ENCODE measurements at regions not wholly inside any gene's neighbourhood (a gene's known extent, or its start where the extent isn't known, plus 50 kb on each side); places are given as distances from the start of the nearest gene placed in this dataset.
A peak's percentile ranks its signal among the peaks of the same experiment; 100 is the strongest.

DNA sequence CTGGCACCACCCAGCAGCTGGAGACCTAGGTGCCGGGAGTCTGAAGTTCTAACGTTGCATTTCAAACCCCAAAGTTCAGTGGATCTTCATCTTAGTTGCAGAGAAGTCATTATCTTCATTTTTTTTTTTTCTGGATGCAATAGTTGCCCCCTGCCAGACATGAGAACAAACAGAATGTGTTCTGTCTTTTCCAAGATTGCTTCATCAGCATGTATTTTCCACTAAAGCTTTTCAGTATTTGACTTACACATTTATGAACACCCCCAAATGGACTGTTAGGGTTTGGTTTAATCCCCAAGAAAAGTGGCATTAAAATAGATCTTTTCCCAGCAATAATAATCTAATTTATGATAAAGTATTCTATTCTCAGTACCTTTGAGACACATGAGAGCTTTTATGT is 135.2 kb upstream of the OSMR start:
- H3K9me3 ChIP-seq (ENCODE audit: low read length): no peaks in the 10 kb centered on the region
- no peak for DNase-seq
- no peaks in the 10 kb centered on the region for H3K9me3 Mint-ChIP-seq
- H3K4me1 Mint-ChIP-seq: no peaks in the 10 kb centered on the region
- H3K27ac ChIP-seq (ENCODE audit: low read depth, low read length): no peak overlapping the region
- no peaks in the 10 kb centered on the region for H3K36me3 Mint-ChIP-seq
- ChIA-PET CTCF (no interaction called here), POLR2A (no interaction called here)
- H3K4me3 Mint-ChIP-seq: no peak overlapping the region
- H3K27me3 Mint-ChIP-seq: no peaks in the 10 kb centered on the region
- H3K36me3 ChIP-seq (ENCODE audit: insufficient read depth, low read length): no peaks in the 10 kb centered on the region
- no peak overlapping the region for H3K4me3 ChIP-seq (ENCODE audit: low read length)
- no peaks in the 10 kb centered on the region for H3K27me3 ChIP-seq (ENCODE audit: insufficient read depth, low read length, poor library complexity, severe bottlenecking)
- H3K4me1 ChIP-seq (ENCODE audit: insufficient read depth, low read length): no peaks in the 10 kb centered on the region
- H3K27ac Mint-ChIP-seq: no peak overlapping the region

DNA sequence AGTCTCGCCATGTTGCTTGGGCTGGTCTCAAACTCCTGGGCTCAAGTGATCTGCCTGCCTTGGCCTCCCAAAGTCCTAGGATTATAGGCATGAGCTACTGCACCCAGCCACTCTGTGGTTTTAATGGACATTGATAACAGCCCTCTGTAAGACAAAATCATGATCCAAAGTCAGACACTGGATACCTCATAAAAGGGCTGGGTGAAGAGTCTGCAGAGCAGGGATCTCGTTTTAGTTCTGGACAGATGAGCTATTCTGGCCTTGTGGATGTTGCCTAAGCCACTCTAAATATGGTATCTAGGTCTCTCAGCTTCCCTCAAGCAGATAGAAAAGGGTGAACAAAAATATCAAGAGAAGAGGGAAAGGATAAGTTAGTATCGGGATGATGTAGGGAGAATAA is 133.4 kb upstream of the OSMR start:
- Histone ChIP-seq H3K36me3 (ENCODE audit: insufficient read depth, low read length) (no peaks in the 10 kb centered on the region), H3K9me3 (ENCODE audit: low read length) (no peaks in the 10 kb centered on the region), H3K4me1 (ENCODE audit: insufficient read depth, low read length) (no peaks in the 10 kb centered on the region), H3K27me3 (ENCODE audit: insufficient read depth, low read length, poor library complexity, severe bottlenecking) (no peaks in the 10 kb centered on the region), H3K27ac (ENCODE audit: low read depth, low read length) (no peak overlapping the region), H3K4me3 (ENCODE audit: low read length) (no peak overlapping the region)
- DNase-seq: no peak
- ChIA-PET CTCF (no interaction called here), POLR2A (no interaction called here)
- Mint-ChIP-seq H3K36me3 (no peaks in the 10 kb centered on the region), H3K4me3 (no peak overlapping the region), H3K27me3 (no peaks in the 10 kb centered on the region), H3K27ac (no peak overlapping the region), H3K4me1 (no peaks in the 10 kb centered on the region), H3K9me3 (no peaks in the 10 kb centered on the region)

DNA sequence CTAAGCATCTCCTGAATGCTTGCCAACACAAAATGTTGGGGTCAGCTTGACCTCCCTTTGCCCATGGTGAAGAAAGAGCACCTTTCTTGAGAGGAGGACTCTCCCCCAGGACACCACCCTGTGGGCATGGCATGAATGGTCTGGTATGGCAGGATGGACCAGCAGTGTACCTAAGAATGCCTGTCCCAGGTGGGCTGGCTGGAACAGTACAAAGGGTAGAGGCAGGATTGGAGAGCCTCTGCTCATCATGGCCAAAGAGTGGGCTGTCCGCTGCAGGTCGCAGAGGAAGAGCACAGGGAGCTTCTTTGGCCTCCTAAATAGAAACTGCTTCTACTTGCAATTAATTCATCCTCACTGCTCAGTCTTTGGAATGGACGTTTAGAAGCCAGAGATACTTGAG is 131.6 kb upstream of the OSMR start:
- ChIA-PET POLR2A (no interaction called here), CTCF (interaction anchor here (1.3 kb wide), 1 partner anchor 14 kb away, joined by 3 read pairs; no protein-coding TSS in a partner anchor)
- H3K4me3 Mint-ChIP-seq: no peak overlapping the region
- no peaks in the 10 kb centered on the region for H3K9me3 ChIP-seq (ENCODE audit: low read length)
- no peaks in the 10 kb centered on the region for H3K9me3 Mint-ChIP-seq
- H3K27ac ChIP-seq (ENCODE audit: low read depth, low read length): no peak overlapping the region
- no peaks in the 10 kb centered on the region for H3K4me1 Mint-ChIP-seq
- H3K27ac Mint-ChIP-seq: no peak overlapping the region
- no peaks in the 10 kb centered on the region for H3K27me3 ChIP-seq (ENCODE audit: insufficient read depth, low read length, poor library complexity, severe bottlenecking)
- H3K27me3 Mint-ChIP-seq: peaks cover 2 to 3% of the 10 kb centered on the region in 2 donors
- H3K36me3 ChIP-seq (ENCODE audit: insufficient read depth, low read length): no peaks in the 10 kb centered on the region
- H3K4me1 ChIP-seq (ENCODE audit: insufficient read depth, low read length): no peaks in the 10 kb centered on the region
- H3K36me3 Mint-ChIP-seq: no peaks in the 10 kb centered on the region
- H3K4me3 ChIP-seq (ENCODE audit: low read length): no peak overlapping the region
- DNase-seq: no peak

DNA sequence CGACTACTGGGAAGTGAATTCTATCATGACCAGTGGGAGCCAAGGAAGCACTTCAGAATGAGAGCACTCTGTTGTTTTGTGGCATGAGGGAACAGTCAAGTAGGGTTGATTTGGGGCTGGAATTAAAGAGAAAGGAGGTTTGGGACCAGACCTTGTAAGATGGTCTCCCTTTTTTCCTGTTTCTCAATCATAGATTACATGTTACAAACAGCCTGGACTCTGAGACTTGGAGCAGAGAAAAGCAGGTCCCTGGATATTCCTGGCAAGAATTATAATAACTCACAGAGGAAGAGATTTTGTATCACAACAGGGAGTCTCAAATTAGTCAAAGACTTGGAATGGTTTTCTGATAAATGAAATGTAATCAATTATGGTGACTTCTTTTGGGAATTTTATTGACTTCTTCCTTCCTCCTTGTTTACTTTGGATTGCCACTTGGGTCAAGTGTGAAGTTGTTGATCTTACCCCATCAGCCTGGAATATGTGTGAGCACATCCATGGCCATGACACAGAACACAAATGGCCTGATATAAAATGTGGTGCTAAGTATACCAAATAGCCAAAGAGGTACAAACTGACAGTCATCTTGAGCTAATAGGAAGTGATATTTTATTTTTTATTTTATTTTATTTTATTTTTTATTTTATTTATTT is 131.0 kb upstream of the OSMR start:
- H3K27ac Mint-ChIP-seq: no peak overlapping the region
- Histone ChIP-seq H3K4me1 (ENCODE audit: insufficient read depth, low read length) (no peaks in the 10 kb centered on the region), H3K9me3 (ENCODE audit: low read length) (no peaks in the 10 kb centered on the region), H3K36me3 (ENCODE audit: insufficient read depth, low read length) (no peaks in the 10 kb centered on the region), H3K27me3 (ENCODE audit: insufficient read depth, low read length, poor library complexity, severe bottlenecking) (no peaks in the 10 kb centered on the region), H3K27ac (ENCODE audit: low read depth, low read length) (no peak overlapping the region), H3K4me3 (ENCODE audit: low read length) (no peak overlapping the region)
- DNase-seq: no peak
- CTCF ChIA-PET: no interaction called here
- H3K4me3 Mint-ChIP-seq: no peak overlapping the region
- POLR2A ChIA-PET: no interaction called here
- no peaks in the 10 kb centered on the region for H3K36me3 Mint-ChIP-seq
- H3K27me3 Mint-ChIP-seq: peaks cover 2 to 3% of the 10 kb centered on the region in 2 donors
- no peaks in the 10 kb centered on the region for H3K4me1 Mint-ChIP-seq
- no peaks in the 10 kb centered on the region for H3K9me3 Mint-ChIP-seq

DNA sequence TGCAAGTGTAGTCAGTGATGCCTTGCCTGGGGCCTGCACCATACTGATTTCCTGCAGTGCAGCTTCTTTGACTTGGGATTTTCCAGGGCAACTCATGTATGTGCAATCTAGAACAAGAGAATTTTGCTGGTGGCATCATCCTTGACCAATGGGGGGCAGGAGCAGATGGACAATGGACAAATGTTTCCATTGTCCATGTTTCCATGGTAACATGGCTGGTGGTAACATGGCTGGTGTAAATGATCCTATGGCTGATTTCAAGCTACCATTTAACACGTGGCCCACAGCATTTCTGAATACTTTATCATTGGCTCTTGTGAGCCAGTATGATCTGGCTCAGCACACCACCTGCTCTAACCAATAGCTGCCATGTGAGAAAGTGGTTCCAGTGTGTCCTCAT is 130.1 kb upstream of the OSMR start:
- H3K4me1 ChIP-seq (ENCODE audit: insufficient read depth, low read length): no peaks in the 10 kb centered on the region
- ChIA-PET POLR2A (no interaction called here), CTCF (no interaction called here)
- no peak overlapping the region for H3K4me3 Mint-ChIP-seq
- H3K27ac ChIP-seq (ENCODE audit: low read depth, low read length): no peak overlapping the region
- no peaks in the 10 kb centered on the region for H3K36me3 Mint-ChIP-seq
- H3K9me3 ChIP-seq (ENCODE audit: low read length): no peaks in the 10 kb centered on the region
- H3K27me3 ChIP-seq (ENCODE audit: insufficient read depth, low read length, poor library complexity, severe bottlenecking): no peaks in the 10 kb centered on the region
- no peak overlapping the region for H3K4me3 ChIP-seq (ENCODE audit: low read length)
- no peak overlapping the region for H3K27ac Mint-ChIP-seq
- no peaks in the 10 kb centered on the region for H3K4me1 Mint-ChIP-seq
- DNase-seq: no peak
- H3K27me3 Mint-ChIP-seq: peaks cover 2 to 7% of the 10 kb centered on the region in 2 donors
- no peaks in the 10 kb centered on the region for H3K36me3 ChIP-seq (ENCODE audit: insufficient read depth, low read length)
- no peaks in the 10 kb centered on the region for H3K9me3 Mint-ChIP-seq

DNA sequence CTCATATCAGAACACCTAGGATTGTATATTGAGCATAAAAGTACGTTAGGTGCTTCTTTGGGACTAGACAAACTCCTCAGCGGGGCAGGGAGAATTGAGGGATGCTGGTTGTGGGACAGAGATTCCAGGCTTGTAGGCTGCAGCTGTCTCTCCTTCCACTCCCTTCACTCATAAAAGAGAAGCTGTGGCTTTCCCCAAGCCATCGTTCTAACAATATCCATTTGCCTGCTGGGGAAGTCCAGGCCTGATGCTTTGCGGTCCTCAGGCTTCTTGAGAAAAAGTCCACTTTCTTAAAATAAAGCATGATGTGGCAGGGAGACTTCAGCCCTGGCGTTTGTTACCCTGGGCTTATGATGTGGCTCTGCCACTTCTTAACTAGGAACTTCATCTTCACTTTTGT is 129.3 kb upstream of the OSMR start:
- no peaks in the 10 kb centered on the region for H3K36me3 Mint-ChIP-seq
- H3K4me1 Mint-ChIP-seq: no peaks in the 10 kb centered on the region
- H3K4me3 ChIP-seq (ENCODE audit: low read length): no peak overlapping the region
- no peak overlapping the region for H3K4me3 Mint-ChIP-seq
- POLR2A ChIA-PET: no interaction called here
- H3K4me1 ChIP-seq (ENCODE audit: insufficient read depth, low read length): no peaks in the 10 kb centered on the region
- H3K9me3 Mint-ChIP-seq: no peaks in the 10 kb centered on the region
- no peaks in the 10 kb centered on the region for H3K36me3 ChIP-seq (ENCODE audit: insufficient read depth, low read length)
- H3K27ac ChIP-seq (ENCODE audit: low read depth, low read length): no peak overlapping the region
- H3K27me3 Mint-ChIP-seq: peaks cover 3 to 15% of the 10 kb centered on the region in 2 donors
- H3K27me3 ChIP-seq (ENCODE audit: insufficient read depth, low read length, poor library complexity, severe bottlenecking): no peaks in the 10 kb centered on the region
- H3K27ac Mint-ChIP-seq: no peak overlapping the region
- H3K9me3 ChIP-seq (ENCODE audit: low read length): no peaks in the 10 kb centered on the region
- CTCF ChIA-PET: no interaction called here
- no peak for DNase-seq

DNA sequence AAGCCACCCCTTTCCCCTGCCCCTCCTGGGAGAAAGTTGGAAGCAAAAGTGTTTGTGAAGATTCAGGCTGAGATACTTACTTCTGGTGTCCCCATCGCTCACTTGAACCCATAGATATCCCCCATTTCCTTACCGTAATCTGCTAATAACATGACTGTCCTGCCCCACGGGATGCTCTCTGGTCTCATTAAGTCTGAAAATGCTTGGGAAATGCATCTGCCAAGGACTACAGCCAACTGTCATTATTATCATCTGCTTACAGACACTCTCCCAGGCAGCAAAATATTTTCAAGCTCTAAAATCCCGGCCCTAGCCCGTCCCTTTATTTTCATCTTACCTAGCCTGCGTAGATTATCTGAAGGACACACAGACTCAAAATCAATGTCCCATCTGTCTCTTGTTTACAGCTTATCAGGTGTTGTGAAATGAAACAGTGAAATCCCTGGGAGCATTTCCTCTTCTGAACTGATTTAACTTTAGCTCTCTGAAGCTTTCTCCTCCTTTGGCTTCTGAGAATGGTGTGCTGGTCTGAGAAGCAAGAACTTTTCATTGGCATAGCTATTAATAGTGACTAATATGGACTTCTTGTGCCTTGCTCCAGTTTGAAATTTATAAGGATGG is 126.9 kb upstream of the OSMR start:
- CTCF ChIA-PET: no interaction called here

DNA sequence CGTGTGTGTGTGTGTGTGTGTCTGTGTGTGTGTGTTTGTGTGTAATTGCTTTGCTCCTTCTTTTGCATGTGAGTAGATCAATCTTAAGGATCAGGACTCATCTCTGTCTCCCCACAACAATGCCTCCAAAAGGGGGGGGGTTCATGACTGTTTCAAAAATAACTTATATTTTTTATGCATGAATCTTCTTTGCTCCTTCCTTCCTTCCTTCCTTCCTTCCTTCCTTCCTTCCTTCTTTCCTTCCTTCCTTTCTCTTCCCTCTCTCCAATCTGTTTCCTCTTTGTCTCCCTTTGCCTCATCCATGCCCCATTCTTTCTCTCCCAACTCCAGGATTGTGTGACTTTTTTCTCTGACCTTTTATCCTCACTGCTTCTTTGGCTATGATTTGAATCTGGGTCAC is 126.4 kb upstream of the OSMR start:
- ChIA-PET POLR2A (no interaction called here), CTCF (no interaction called here)
- no peak overlapping the region for H3K4me3 Mint-ChIP-seq

More for the DNA sequence above, 126.9 kb upstream of the OSMR start:
- Mint-ChIP-seq H3K27ac (peak overlapping the region in 1 of 8 donors; percentile 47), H3K4me3 (no peak overlapping the region), H3K27me3 (peaks cover 5 to 28% of the 10 kb centered on the region in 2 donors), H3K4me1 (no peaks in the 10 kb centered on the region), H3K9me3 (no peaks in the 10 kb centered on the region), H3K36me3 (no peaks in the 10 kb centered on the region)
- Histone ChIP-seq H3K9me3 (ENCODE audit: low read length) (no peaks in the 10 kb centered on the region), H3K36me3 (ENCODE audit: insufficient read depth, low read length) (no peaks in the 10 kb centered on the region), H3K4me1 (ENCODE audit: insufficient read depth, low read length) (no peaks in the 10 kb centered on the region), H3K27me3 (ENCODE audit: insufficient read depth, low read length, poor library complexity, severe bottlenecking) (no peaks in the 10 kb centered on the region), H3K27ac (ENCODE audit: low read depth, low read length) (no peak overlapping the region), H3K4me3 (ENCODE audit: low read length) (no peak overlapping the region)
- POLR2A ChIA-PET: no interaction called here
- DNase-seq: no peak

More for the DNA sequence above, 126.4 kb upstream of the OSMR start:
- H3K4me3 ChIP-seq (ENCODE audit: low read length): no peak overlapping the region
- Mint-ChIP-seq H3K36me3 (no peaks in the 10 kb centered on the region), H3K4me1 (no peaks in the 10 kb centered on the region), H3K27ac (no peak overlapping the region), H3K27me3 (peaks cover 5 to 28% of the 10 kb centered on the region in 2 donors), H3K9me3 (no peaks in the 10 kb centered on the region)
- DNase-seq: no peak
- no peak overlapping the region for H3K27ac ChIP-seq (ENCODE audit: low read depth, low read length)
- H3K4me1 ChIP-seq (ENCODE audit: insufficient read depth, low read length): no peaks in the 10 kb centered on the region
- no peaks in the 10 kb centered on the region for H3K9me3 ChIP-seq (ENCODE audit: low read length)
- H3K27me3 ChIP-seq (ENCODE audit: insufficient read depth, low read length, poor library complexity, severe bottlenecking): no peaks in the 10 kb centered on the region
- H3K36me3 ChIP-seq (ENCODE audit: insufficient read depth, low read length): no peaks in the 10 kb centered on the region
